H1 (cell line): ENCODE measurements at regions not wholly inside any gene's neighbourhood (a gene's known extent, or its start where the extent isn't known, plus 50 kb on each side); places are given as distances from the start of the nearest gene placed in this dataset.

ENCODE experiments used
- CTCF ChIA-PET: fragments of 300-600 bp; sonication (Branson Sonifier 250); formaldehyde crosslinking; loops from one replicate; lab custom pipeline; 2021; ENCODE audit not compliant: partially characterized antibody; lab: Charles Lee
- POLR2A ChIA-PET: fragments of 300-600 bp; sonication (Branson Sonifier 250); formaldehyde crosslinking; loops from one replicate; lab custom pipeline; 2021; ENCODE audit warnings: inconsistent platforms; ENCODE audit not compliant: partially characterized antibody; lab: Charles Lee
- DNase-seq, 2 experiments: peaks; one replicate each; pipeline versions ENCODE4 v3.0.0 to v3.0.0-alpha.2; 2010 to 2022; ENCODE audit warnings: low spot score in 2 of 2, low read depth in 1 of 2, mixed read lengths in 1 of 2
- FAIRE-seq: peaks from 2 replicates; lab custom pipeline; 2011; peaks lifted over from hg19 to GRCh38; lab: Jason Lieb, UNC
- H2AFZ ChIP-seq: 2 replicates; pipeline ENCODE4 v1.8.1; 2012; ENCODE audit warnings: low read length, inconsistent platforms
- H2AK5ac ChIP-seq: 2 replicates; pipeline ENCODE4 v1.6.1; 2013; ENCODE audit warnings: low read depth, low read length
- H2BK120ac ChIP-seq: replicated peaks from 2 replicates; pipeline ENCODE3; 2013; ENCODE audit warnings: low read depth, low read length, inconsistent platforms
- H2BK12ac ChIP-seq: 2 replicates; pipeline ENCODE4 v1.6.1; 2013; ENCODE audit warnings: low read depth, low read length
- H2BK15ac ChIP-seq: 2 replicates; pipeline ENCODE4 v1.6.1; 2013; ENCODE audit warnings: low read length
- H2BK20ac ChIP-seq: 2 replicates; pipeline ENCODE4 v1.6.1; 2013; ENCODE audit warnings: low read length
- H2BK5ac ChIP-seq: 2 replicates; pipeline ENCODE4 v1.6.1; 2013; ENCODE audit warnings: low read depth, low read length
- H3K14ac ChIP-seq: 2 replicates; pipeline ENCODE4 v1.6.1; 2013; ENCODE audit warnings: inconsistent platforms; ENCODE audit not compliant: insufficient read length
- H3K18ac ChIP-seq: 2 replicates; pipeline ENCODE4 v1.6.1; 2013; ENCODE audit warnings: low read length; ENCODE audit errors: extremely low read depth
- H3K23ac ChIP-seq: 2 replicates; pipeline ENCODE4 v1.6.1; 2013; ENCODE audit warnings: inconsistent platforms; ENCODE audit not compliant: insufficient read length
- H3K23me2 ChIP-seq: 2 replicates; pipeline ENCODE4 v1.6.1; 2013; ENCODE audit warnings: low read depth, low read length
- H3K27ac ChIP-seq: 2 replicates; pipeline ENCODE4 v1.6.1; 2011; ENCODE audit warnings: low read depth, low read length, inconsistent platforms
- H3K27me3 ChIP-seq, 4 experiments: replicated peaks in 1 of 4; 1 replicate in 1 of 4; 2 replicates in 3 of 4; pipeline versions ENCODE4 v1.6.1 to v1.8.1; 2011 to 2013; ENCODE audit warnings: low read length in 3 of 4, mild to moderate bottlenecking in 3 of 4, inconsistent platforms in 2 of 4, mixed read lengths in 2 of 4, moderate library complexity in 1 of 4; ENCODE audit not compliant: control insufficient read depth in 3 of 4, insufficient read depth in 3 of 4; ENCODE audit errors: extremely low read depth in 1 of 4
- H3K36me3 ChIP-seq, 4 experiments: 2 replicates each; pipeline versions ENCODE4 v1.6.1 to v1.8.1; 2011 to 2013; ENCODE audit warnings: mild to moderate bottlenecking in 4 of 4, low read length in 3 of 4, moderate library complexity in 2 of 4, control low read depth in 1 of 4, inconsistent platforms in 1 of 4; ENCODE audit not compliant: insufficient read depth in 4 of 4, control insufficient read depth in 2 of 4
- H3K4ac ChIP-seq: replicated peaks from 2 replicates; pipeline ENCODE3; 2013; ENCODE audit warnings: low read length, low read depth, mixed read lengths, inconsistent platforms; ENCODE audit not compliant: insufficient read length
- H3K4me1 ChIP-seq, 4 experiments: replicated peaks in 1 of 4; 1 replicate in 1 of 4; 2 replicates in 3 of 4; pipeline versions ENCODE4 v1.6.1 to v1.8.1; 2011 to 2013; ENCODE audit warnings: low read length in 3 of 4, inconsistent platforms in 2 of 4, mixed read lengths in 1 of 4; ENCODE audit not compliant: insufficient read depth in 4 of 4, control insufficient read depth in 3 of 4
- H3K4me2 ChIP-seq, 2 experiments: 2 replicates each; pipeline versions ENCODE4 v1.6.1 to v1.8.1; 2011 to 2013; ENCODE audit warnings: low read depth in 2 of 2, low read length in 2 of 2, control low read depth in 1 of 2, inconsistent platforms in 1 of 2, mild to moderate bottlenecking in 1 of 2; ENCODE audit not compliant: insufficient read depth in 1 of 2
- H3K4me3 ChIP-seq, 4 experiments: fragments of 200-600, 300-600 bp in 1 of 4; sonication (generic), shearing (Covaris generic), sonication (Bioruptor Twin) in 1 of 4; 2 replicates each; pipeline versions ENCODE4 v1.5.1 to v1.8.1; 2011 to 2016; ENCODE audit warnings: low read length in 4 of 4, low read depth in 3 of 4, control low read depth in 2 of 4, inconsistent platforms in 2 of 4, mild to moderate bottlenecking in 2 of 4, mixed read lengths in 1 of 4, moderate library complexity in 1 of 4; ENCODE audit not compliant: insufficient read depth in 2 of 4; ENCODE audit errors: extremely low read depth in 1 of 4
- H3K56ac ChIP-seq: replicated peaks from 2 replicates; pipeline ENCODE3; 2013; ENCODE audit warnings: low read depth, mild to moderate bottlenecking, mixed read lengths, low read length, inconsistent platforms; ENCODE audit not compliant: insufficient read length
- H3K79me1 ChIP-seq: 2 replicates; pipeline ENCODE4 v1.6.1; 2013; ENCODE audit warnings: low read depth, low read length, control low read depth
- H3K79me2 ChIP-seq, 2 experiments: 2 replicates each; pipeline versions ENCODE4 v1.6.1 to v1.8.1; 2012 to 2013; ENCODE audit warnings: low read length in 2 of 2, mild to moderate bottlenecking in 2 of 2, inconsistent platforms in 1 of 2; ENCODE audit not compliant: insufficient read depth in 2 of 2, control insufficient read depth in 1 of 2
- H3K9ac ChIP-seq, 4 experiments: replicated peaks in 1 of 4; 1 replicate in 1 of 4; 2 replicates in 3 of 4; pipeline versions ENCODE4 v1.6.1 to v1.8.1; 2011 to 2013; ENCODE audit warnings: low read depth in 3 of 4, low read length in 3 of 4, control low read depth in 2 of 4, mild to moderate bottlenecking in 2 of 4, moderate library complexity in 2 of 4, inconsistent platforms in 1 of 4; ENCODE audit errors: extremely low read depth in 1 of 4
- H3K9me3 ChIP-seq, 2 experiments: 2 replicates each; pipeline versions ENCODE4 v1.6.1 to v1.8.1; 2012 to 2013; ENCODE audit warnings: mild to moderate bottlenecking in 2 of 2, moderate library complexity in 2 of 2, control low read depth in 1 of 2, inconsistent platforms in 1 of 2, low read depth in 1 of 2, low read length in 1 of 2, mixed read lengths in 1 of 2; ENCODE audit not compliant: insufficient read depth in 2 of 2
- H4K20me1 ChIP-seq, 2 experiments: replicated peaks in 1 of 2; 2 replicates each; pipeline versions ENCODE3 to v1.8.1; 2011 to 2013; ENCODE audit warnings: inconsistent platforms in 2 of 2, low read length in 2 of 2, mild to moderate bottlenecking in 1 of 2; ENCODE audit not compliant: insufficient read depth in 2 of 2, control insufficient read depth in 1 of 2
- H4K5ac ChIP-seq: 2 replicates; pipeline ENCODE4 v1.6.1; 2013; ENCODE audit warnings: low read length, low read depth, mixed read lengths, inconsistent platforms; ENCODE audit not compliant: insufficient read length
- H4K8ac ChIP-seq: 2 replicates; pipeline ENCODE4 v1.8.0; 2013; ENCODE audit warnings: mild to moderate bottlenecking, moderate library complexity, low read length, inconsistent platforms; ENCODE audit not compliant: insufficient read depth; ENCODE audit errors: extremely low read depth
- H4K91ac ChIP-seq: replicated peaks from 2 replicates; pipeline ENCODE3; 2013; ENCODE audit warnings: low read length, mixed read lengths, inconsistent platforms; ENCODE audit not compliant: insufficient read length
- CTBP2 ChIP-seq: IDR thresholded peaks from 2 replicates; pipeline ENCODE4 v1.7.0; 2011; ENCODE audit warnings: borderline replicate concordance, mild to moderate bottlenecking, moderate library complexity, mixed read lengths, low read length; ENCODE audit not compliant: insufficient read depth, insufficient read length
- KDM5A ChIP-seq: fragments of 200-600 bp; IDR thresholded peaks from 2 replicates; pipeline ENCODE4 v1.7.1; 2012; ENCODE audit warnings: mild to moderate bottlenecking, low read length, inconsistent platforms, mixed read lengths
- MAFK ChIP-seq: IDR thresholded peaks from 2 replicates; pipeline ENCODE4 v1.6.1; 2012; ENCODE audit warnings: low read depth, mild to moderate bottlenecking, improper control_type of control experiment, low read length
- RBBP5 ChIP-seq: IDR thresholded peaks from 2 replicates; pipeline ENCODE4 v1.7.1; 2012; ENCODE audit warnings: low read depth, mild to moderate bottlenecking, inconsistent platforms, low read length, moderate library complexity, borderline replicate concordance
- SP1 ChIP-seq: IDR thresholded peaks from 2 replicates; pipeline ENCODE4 v1.6.1; 2011; ENCODE audit warnings: low read depth, low read length

DNA sequence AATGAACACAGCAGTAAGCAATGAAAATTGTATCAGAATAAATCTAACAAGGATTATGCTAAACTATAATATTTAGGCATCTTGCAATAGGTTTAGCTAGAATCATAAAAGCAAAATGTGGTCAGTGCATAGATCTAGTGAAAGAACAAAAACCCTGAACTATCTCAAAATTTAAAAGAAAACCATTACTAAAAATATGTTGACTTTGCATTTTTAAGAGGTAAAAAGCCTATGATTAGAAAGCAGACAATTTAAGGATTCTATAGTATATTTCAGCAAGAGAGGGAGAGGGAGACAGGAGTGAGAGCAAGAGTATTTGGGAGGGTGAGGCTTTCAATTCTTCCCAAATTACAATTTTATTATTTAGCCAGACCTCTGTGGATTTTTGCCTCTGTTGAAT is 219.4 kb downstream of the TTLL7 start:
- FAIRE-seq, result no peak

More for the DNA sequence above, 219.4 kb downstream of the TTLL7 start:
- Histone ChIP-seq H3K4me3 (no peak overlapping the region), H3K4me2 (no peak overlapping the region), H3K79me2 (no peaks in the 10 kb centered on the region), H3K79me1 (no peaks in the 10 kb centered on the region), H3K36me3 (no peaks in the 10 kb centered on the region), H3K27ac (no peak overlapping the region), H2BK5ac (no peak overlapping the region), H4K20me1 (no peaks in the 10 kb centered on the region), H3K56ac (no peak overlapping the region), H3K4me1 (peaks cover 0 to 5% (median 0%) of the 10 kb centered on the region in 4 experiments; a peak in 1 of 7 replicates), H3K9ac (no peak overlapping the region), H3K4ac (no peak overlapping the region), H3K27me3 (no peaks in the 10 kb centered on the region), H3K14ac (no peak overlapping the region), H3K9me3 (peaks cover 3 to 4% of the 10 kb centered on the region in 2 experiments; a peak in 3 of 4 replicates), H4K91ac (no peak overlapping the region), H4K8ac (no peak overlapping the region), H4K5ac (no peak overlapping the region), H2AK5ac (no peak overlapping the region), H3K18ac (no peak overlapping the region), H2BK120ac (no peak overlapping the region), H3K23ac (no peak overlapping the region), H3K23me2 (no peaks in the 10 kb centered on the region), H2BK20ac (no peak overlapping the region), H2BK12ac (no peak overlapping the region), H2BK15ac (no peak overlapping the region), H2AFZ (no peak overlapping the region)
- DNase-seq, result no peak
- ChIA-PET POLR2A (no interaction called here), CTCF (no interaction called here)
- peak; percentile 57; the same call in 1 of the 2 replicates for TF ChIP-seq MAFK
- TF ChIP-seq KDM5A, result no peak
- TF ChIP-seq CTBP2, result no peak
- no peak for TF ChIP-seq RBBP5
- TF ChIP-seq SP1, result no peak
